ENCODE measurements at regions not wholly inside any gene's neighbourhood (a gene's known extent, or its start where the extent isn't known, plus 50 kb on each side); places are given as distances from the start of the nearest gene placed in this dataset.

DNA sequence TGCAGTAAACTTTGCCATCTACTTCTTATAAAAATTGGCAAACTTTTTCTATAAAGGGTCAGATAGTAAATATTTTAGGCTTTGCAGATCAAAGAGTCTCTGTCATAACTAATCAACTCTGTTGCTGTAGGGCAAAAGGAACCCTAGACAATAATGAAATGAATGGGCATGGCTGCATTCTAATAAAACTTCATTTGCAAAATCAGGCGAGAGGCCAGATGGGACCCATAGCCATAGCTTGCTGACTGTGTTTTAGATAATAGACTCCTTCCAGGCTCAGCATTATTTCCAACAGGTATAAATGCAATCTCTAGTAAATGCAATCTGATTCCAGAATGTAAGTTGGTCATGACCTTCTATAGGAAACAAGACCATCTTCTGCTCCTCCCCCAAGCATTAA is 490.7 kb downstream of the TOX3 start:
- Histone ChIP-seq H3K4me3 (ENCODE audit: control insufficient read depth in 1 of 7, extremely low read depth in 1 of 7, insufficient read depth in 4 of 7, low read depth in 2 of 7, low read length in 6 of 7) (no peak overlapping the region), H3K27ac (ENCODE audit: insufficient read depth in 1 of 2, low read depth in 1 of 2, low read length in 2 of 2, poor library complexity in 1 of 2, severe bottlenecking in 2 of 2) (no peak overlapping the region), H3K27me3 (replicated peaks in 2 of 5; ENCODE audit: control insufficient read depth in 4 of 5, insufficient read depth in 5 of 5, low read length in 4 of 5) (no peaks in the 10 kb centered on the region), H3K4me1 (ENCODE audit: control extremely low read depth in 1 of 4, control insufficient read depth in 4 of 4, insufficient read depth in 4 of 4, low read length in 3 of 4) (no peaks in the 10 kb centered on the region), H3K36me3 (ENCODE audit: control insufficient read depth in 4 of 4, insufficient read depth in 4 of 4, low read length in 3 of 4) (no peaks in the 10 kb centered on the region), H3K9me3 (ENCODE audit: control extremely low read depth in 1 of 5, control insufficient read depth in 4 of 5, insufficient read depth in 2 of 5, low read depth in 1 of 5, low read length in 4 of 5) (no peaks in the 10 kb centered on the region)
- ChIA-PET CTCF (no interaction called here), POLR2A (no interaction called here)
- 83% methylated on average over 1 of the region's 1 CpG for WGBS (ENCODE audit: insufficient coverage)
- no peak for DNase-seq

GRCh38 chr16:52055381-52055780 is 491.6 kb downstream of the TOX3 start:
- ChIA-PET CTCF (no interaction called here), POLR2A (no interaction called here)
- WGBS (ENCODE audit: insufficient coverage), result no CpG with 5 or more reads among the region's 2 CpGs
- Histone ChIP-seq H3K4me3 (ENCODE audit: control insufficient read depth in 1 of 7, extremely low read depth in 1 of 7, insufficient read depth in 4 of 7, low read depth in 2 of 7, low read length in 6 of 7) (no peak overlapping the region), H3K27ac (ENCODE audit: insufficient read depth in 1 of 2, low read depth in 1 of 2, low read length in 2 of 2, poor library complexity in 1 of 2, severe bottlenecking in 2 of 2) (no peak overlapping the region), H3K9me3 (ENCODE audit: control extremely low read depth in 1 of 5, control insufficient read depth in 4 of 5, insufficient read depth in 2 of 5, low read depth in 1 of 5, low read length in 4 of 5) (no peaks in the 10 kb centered on the region), H3K4me1 (ENCODE audit: control extremely low read depth in 1 of 4, control insufficient read depth in 4 of 4, insufficient read depth in 4 of 4, low read length in 3 of 4) (no peaks in the 10 kb centered on the region), H3K27me3 (replicated peaks in 2 of 5; ENCODE audit: control insufficient read depth in 4 of 5, insufficient read depth in 5 of 5, low read length in 4 of 5) (no peaks in the 10 kb centered on the region), H3K36me3 (ENCODE audit: control insufficient read depth in 4 of 4, insufficient read depth in 4 of 4, low read length in 3 of 4) (no peaks in the 10 kb centered on the region)
- DNase-seq, result no peak

DNA sequence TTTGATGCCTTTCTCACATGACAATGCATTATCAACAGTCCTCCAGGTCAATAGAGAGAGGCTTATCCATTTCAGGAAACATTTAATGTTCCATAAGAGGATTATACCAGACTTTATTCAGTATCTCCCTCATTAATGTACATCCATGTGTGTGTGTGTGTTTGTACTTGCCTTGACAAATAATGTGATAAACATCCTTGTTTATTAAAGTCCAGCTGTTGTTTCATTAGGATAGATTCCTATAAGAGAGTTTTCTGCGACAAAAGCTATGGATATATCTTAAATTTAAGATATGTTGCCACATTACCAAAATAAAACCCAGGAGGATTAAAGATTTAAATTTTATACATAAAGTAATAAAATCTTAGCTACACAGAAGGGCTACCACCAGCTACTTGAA is 492.6 kb downstream of the TOX3 start:
- ChIA-PET CTCF (no interaction called here), POLR2A (no interaction called here)
- H3K4me3 ChIP-seq (ENCODE audit: control insufficient read depth in 1 of 7, extremely low read depth in 1 of 7, insufficient read depth in 4 of 7, low read depth in 2 of 7, low read length in 6 of 7), result no peak overlapping the region
- WGBS (ENCODE audit: insufficient coverage), result no CpG with 5 or more reads among the region's 1 CpG
- no peaks in the 10 kb centered on the region for H3K27me3 ChIP-seq (replicated peaks in 2 of 5; ENCODE audit: control insufficient read depth in 4 of 5, insufficient read depth in 5 of 5, low read length in 4 of 5)
- H3K36me3 ChIP-seq (ENCODE audit: control insufficient read depth in 4 of 4, insufficient read depth in 4 of 4, low read length in 3 of 4), result no peaks in the 10 kb centered on the region
- no peaks in the 10 kb centered on the region for H3K9me3 ChIP-seq (ENCODE audit: control extremely low read depth in 1 of 5, control insufficient read depth in 4 of 5, insufficient read depth in 2 of 5, low read depth in 1 of 5, low read length in 4 of 5)
- no peak for DNase-seq
- H3K27ac ChIP-seq (ENCODE audit: insufficient read depth in 1 of 2, low read depth in 1 of 2, low read length in 2 of 2, poor library complexity in 1 of 2, severe bottlenecking in 2 of 2), result no peak overlapping the region
- no peaks in the 10 kb centered on the region for H3K4me1 ChIP-seq (ENCODE audit: control extremely low read depth in 1 of 4, control insufficient read depth in 4 of 4, insufficient read depth in 4 of 4, low read length in 3 of 4)

DNA sequence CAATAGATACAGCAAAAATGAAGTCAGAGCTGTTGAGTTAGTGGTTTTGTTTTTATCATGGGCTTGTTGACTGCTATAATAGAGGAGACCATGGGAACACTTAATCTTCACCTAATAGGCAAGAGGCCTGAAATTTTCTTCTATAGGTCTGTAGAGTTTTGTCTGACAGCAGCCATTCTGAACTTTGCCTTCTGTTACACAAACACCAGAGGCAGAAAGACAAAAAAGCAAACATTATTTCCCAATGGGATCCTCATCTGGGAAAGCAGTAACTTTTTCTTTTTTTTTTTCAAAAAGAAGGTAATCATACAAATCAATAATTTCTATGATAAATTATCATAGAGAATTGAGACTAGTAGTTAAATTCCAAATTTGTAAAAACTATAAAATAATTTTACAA is 494.1 kb downstream of the TOX3 start:
- DNase-seq, result no peak
- Histone ChIP-seq H3K4me1 (ENCODE audit: control extremely low read depth in 1 of 4, control insufficient read depth in 4 of 4, insufficient read depth in 4 of 4, low read length in 3 of 4) (no peaks in the 10 kb centered on the region), H3K4me3 (ENCODE audit: control insufficient read depth in 1 of 7, extremely low read depth in 1 of 7, insufficient read depth in 4 of 7, low read depth in 2 of 7, low read length in 6 of 7) (no peak overlapping the region), H3K27me3 (replicated peaks in 2 of 5; ENCODE audit: control insufficient read depth in 4 of 5, insufficient read depth in 5 of 5, low read length in 4 of 5) (no peaks in the 10 kb centered on the region), H3K9me3 (ENCODE audit: control extremely low read depth in 1 of 5, control insufficient read depth in 4 of 5, insufficient read depth in 2 of 5, low read depth in 1 of 5, low read length in 4 of 5) (no peaks in the 10 kb centered on the region), H3K36me3 (ENCODE audit: control insufficient read depth in 4 of 4, insufficient read depth in 4 of 4, low read length in 3 of 4) (no peaks in the 10 kb centered on the region), H3K27ac (ENCODE audit: insufficient read depth in 1 of 2, low read depth in 1 of 2, low read length in 2 of 2, poor library complexity in 1 of 2, severe bottlenecking in 2 of 2) (no peak overlapping the region)
- ChIA-PET POLR2A (no interaction called here), CTCF (no interaction called here)

- Histone ChIP-seq H3K9me3 (ENCODE audit: control extremely low read depth in 1 of 5, control insufficient read depth in 4 of 5, insufficient read depth in 2 of 5, low read depth in 1 of 5, low read length in 4 of 5) (peaks cover 0 to 3% (median 0%) of the 10 kb centered on the region in 5 experiments), H3K36me3 (ENCODE audit: control insufficient read depth in 4 of 4, insufficient read depth in 4 of 4, low read length in 3 of 4) (no peaks in the 10 kb centered on the region), H3K27ac (ENCODE audit: insufficient read depth in 1 of 2, low read depth in 1 of 2, low read length in 2 of 2, poor library complexity in 1 of 2, severe bottlenecking in 2 of 2) (no peak overlapping the region), H3K4me1 (ENCODE audit: control extremely low read depth in 1 of 4, control insufficient read depth in 4 of 4, insufficient read depth in 4 of 4, low read length in 3 of 4) (no peaks in the 10 kb centered on the region), H3K4me3 (ENCODE audit: control insufficient read depth in 1 of 7, extremely low read depth in 1 of 7, insufficient read depth in 4 of 7, low read depth in 2 of 7, low read length in 6 of 7) (no peak overlapping the region), H3K27me3 (replicated peaks in 2 of 5; ENCODE audit: control insufficient read depth in 4 of 5, insufficient read depth in 5 of 5, low read length in 4 of 5) (no peaks in the 10 kb centered on the region)
- WGBS (ENCODE audit: insufficient coverage), result 100% methylated on average over 1 of the region's 1 CpG
- DNase-seq, result no peak
- ChIA-PET POLR2A (no interaction called here), CTCF (no interaction called here)
These were observed 495.4 kb downstream of the TOX3 start for GRCh38 chr16:52051414-52052172.

- CTCF ChIA-PET, result no interaction called here
- 100% methylated on average over 1 of the region's 2 CpGs for WGBS (ENCODE audit: insufficient coverage)
These were observed 496.5 kb downstream of the TOX3 start for GRCh38 chr16:52050418-52050817.

DNA sequence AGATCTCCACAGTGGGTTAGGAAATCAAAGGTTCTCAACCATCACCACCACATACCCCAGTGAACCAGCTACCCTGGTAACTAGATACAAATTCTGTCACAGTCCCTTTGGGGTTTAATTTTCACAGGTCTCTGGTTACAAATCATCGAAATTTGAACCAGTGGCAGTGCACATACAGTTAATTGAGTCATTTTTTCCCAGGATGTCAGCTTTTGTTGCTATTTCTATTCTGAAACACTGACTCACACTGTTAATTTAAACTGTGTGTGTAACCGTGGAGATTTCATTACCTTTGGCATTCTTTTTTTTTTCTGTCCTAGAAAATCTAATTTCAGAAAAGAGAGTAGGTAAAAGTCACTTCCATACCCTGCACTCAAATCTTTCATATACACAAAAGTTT is 511.5 kb downstream of the TOX3 start:
- POLR2A ChIA-PET, result no interaction called here
- Histone ChIP-seq H3K9me3 (ENCODE audit: control extremely low read depth in 1 of 5, control insufficient read depth in 4 of 5, insufficient read depth in 2 of 5, low read depth in 1 of 5, low read length in 4 of 5) (no peaks in the 10 kb centered on the region), H3K4me3 (ENCODE audit: control insufficient read depth in 1 of 7, extremely low read depth in 1 of 7, insufficient read depth in 4 of 7, low read depth in 2 of 7, low read length in 6 of 7) (no peak overlapping the region), H3K4me1 (ENCODE audit: control extremely low read depth in 1 of 4, control insufficient read depth in 4 of 4, insufficient read depth in 4 of 4, low read length in 3 of 4) (no peaks in the 10 kb centered on the region), H3K27me3 (replicated peaks in 2 of 5; ENCODE audit: control insufficient read depth in 4 of 5, insufficient read depth in 5 of 5, low read length in 4 of 5) (no peaks in the 10 kb centered on the region), H3K27ac (ENCODE audit: insufficient read depth in 1 of 2, low read depth in 1 of 2, low read length in 2 of 2, poor library complexity in 1 of 2, severe bottlenecking in 2 of 2) (no peak overlapping the region), H3K36me3 (ENCODE audit: control insufficient read depth in 4 of 4, insufficient read depth in 4 of 4, low read length in 3 of 4) (no peaks in the 10 kb centered on the region)
- CTCF ChIA-PET, result no interaction called here
- DNase-seq, result no peak
- 60% methylated on average over 1 of the region's 2 CpGs for WGBS (ENCODE audit: insufficient coverage)

More at GRCh38 chr16:52050418-52050817, 496.5 kb downstream of the TOX3 start:
- H3K4me3 ChIP-seq (ENCODE audit: control insufficient read depth in 1 of 7, extremely low read depth in 1 of 7, insufficient read depth in 4 of 7, low read depth in 2 of 7, low read length in 6 of 7), result no peak overlapping the region
- H3K36me3 ChIP-seq (ENCODE audit: control insufficient read depth in 4 of 4, insufficient read depth in 4 of 4, low read length in 3 of 4), result no peaks in the 10 kb centered on the region
- no peaks in the 10 kb centered on the region for H3K4me1 ChIP-seq (ENCODE audit: control extremely low read depth in 1 of 4, control insufficient read depth in 4 of 4, insufficient read depth in 4 of 4, low read length in 3 of 4)
- no peaks in the 10 kb centered on the region for H3K27me3 ChIP-seq (replicated peaks in 2 of 5; ENCODE audit: control insufficient read depth in 4 of 5, insufficient read depth in 5 of 5, low read length in 4 of 5)
- no peak overlapping the region for H3K27ac ChIP-seq (ENCODE audit: insufficient read depth in 1 of 2, low read depth in 1 of 2, low read length in 2 of 2, poor library complexity in 1 of 2, severe bottlenecking in 2 of 2)
- POLR2A ChIA-PET, result no interaction called here
- no peak for DNase-seq
- peaks cover 0 to 3% (median 2%) of the 10 kb centered on the region in 5 experiments for H3K9me3 ChIP-seq (ENCODE audit: control extremely low read depth in 1 of 5, control insufficient read depth in 4 of 5, insufficient read depth in 2 of 5, low read depth in 1 of 5, low read length in 4 of 5)

Measured in common myeloid progenitor, CD34-positive (primary cell).